Skeletal muscle cell (primary cell): ENCODE measurements at regions not wholly inside any gene's neighbourhood (a gene's known extent, or its start where the extent isn't known, plus 50 kb on each side); places are given as distances from the start of the nearest gene placed in this dataset.

Source experiments
- DNase-seq: peaks from one replicate; pipeline ENCODE4 v3.0.0-alpha.2; 2010; ENCODE audit warnings: low read depth
- H3K4me3 ChIP-seq: 2 replicates; pipeline ENCODE4 v1.5.1; 2011; ENCODE audit warnings: low read depth, mild to moderate bottlenecking, control low read depth, low read length, moderate library complexity

- DNase-seq: no peak
- no peak overlapping the region for H3K4me3 ChIP-seq
Observed at GRCh38 chr20:39676241-39676640, 714.1 kb downstream of the DHX35 start.

DNA sequence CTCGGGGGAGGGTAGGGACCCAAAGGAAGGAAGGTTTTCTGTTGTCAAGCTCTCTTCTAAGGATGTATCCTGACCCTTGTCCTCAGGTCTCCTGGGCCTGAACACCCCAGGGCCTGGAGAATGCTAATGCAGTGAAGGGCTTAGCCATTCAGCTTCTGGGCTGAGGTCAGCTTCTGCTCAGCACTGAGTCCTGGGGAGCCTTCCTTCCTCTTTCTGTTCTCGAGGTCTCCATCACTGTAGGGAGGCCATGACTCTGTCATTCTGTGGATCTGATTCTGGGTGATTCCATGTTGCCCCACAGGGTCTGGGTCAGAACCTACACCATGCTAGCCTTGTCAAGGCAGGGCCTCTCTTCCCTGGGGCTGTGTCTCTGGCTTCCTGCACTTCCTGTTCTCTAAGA is 712.7 kb downstream of the DHX35 start:
- no peak overlapping the region for H3K4me3 ChIP-seq
- DNase-seq: no peak

GRCh38 chr20:39670988-39671387 is 708.8 kb downstream of the DHX35 start:
- no peak for DNase-seq

DNA sequence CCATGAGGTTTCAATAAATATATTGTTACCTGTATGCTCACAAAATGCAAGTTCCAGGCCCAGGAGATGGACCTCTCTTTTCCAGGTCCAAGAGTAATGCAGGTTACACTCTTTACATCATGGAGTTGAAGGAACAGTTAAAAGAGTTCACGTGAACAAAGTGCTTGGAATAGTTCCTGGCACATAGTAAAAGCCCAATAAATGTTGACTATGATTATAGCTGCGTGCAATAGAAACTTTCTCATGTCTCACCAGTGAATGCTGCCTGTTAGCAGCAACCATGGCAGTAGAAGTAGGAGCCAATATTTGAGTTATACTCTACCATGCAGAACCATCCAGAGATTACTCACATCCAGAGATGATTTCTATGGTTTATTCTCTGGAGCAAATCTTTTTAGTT is 707.5 kb downstream of the DHX35 start:
- no peak for DNase-seq
- H3K4me3 ChIP-seq: no peak overlapping the region

More at GRCh38 chr20:39670988-39671387, 708.8 kb downstream of the DHX35 start:
- no peak overlapping the region for H3K4me3 ChIP-seq

DNA sequence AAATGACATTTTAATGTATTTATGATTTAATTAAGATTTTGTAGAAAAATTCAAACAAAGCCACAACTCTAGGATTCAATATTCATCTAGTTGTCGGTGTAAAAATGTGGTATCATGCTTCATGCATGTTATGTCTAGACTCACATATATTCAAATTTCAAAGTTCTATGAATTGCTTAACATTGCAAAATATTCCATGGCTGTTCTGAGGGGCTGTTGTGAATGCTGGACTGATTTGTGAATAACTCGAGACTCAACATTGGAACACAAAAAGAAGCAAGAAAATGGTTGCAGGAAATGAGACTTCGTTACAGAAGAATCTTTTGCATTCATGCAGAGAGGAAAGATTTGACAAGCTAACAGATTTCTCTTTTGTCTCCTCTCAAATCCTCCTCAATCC is 705.9 kb downstream of the DHX35 start:
- H3K4me3 ChIP-seq: no peak overlapping the region
- DNase-seq: no peak

DNA sequence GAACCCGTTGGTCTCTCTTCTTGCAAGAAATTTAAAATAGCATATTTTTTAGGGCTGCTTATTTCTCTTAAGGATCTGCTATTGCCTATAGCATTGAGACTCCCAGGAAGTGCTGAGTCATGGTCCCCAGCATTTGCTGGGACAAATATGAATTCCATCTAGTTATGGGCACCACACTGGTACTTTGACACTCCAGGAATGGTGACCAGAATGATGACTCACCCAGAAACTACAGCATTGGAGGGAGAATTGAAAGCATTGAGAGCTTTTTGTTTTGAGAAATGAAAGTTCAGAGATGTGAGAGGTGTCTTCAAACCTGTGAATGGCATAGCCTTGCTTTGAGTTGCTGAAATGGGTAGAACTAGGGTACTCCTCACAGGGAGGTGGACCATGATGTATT is 699.7 kb downstream of the DHX35 start:
- no peak for DNase-seq
- H3K4me3 ChIP-seq: no peak overlapping the region

GRCh38 chr20:39660965-39661364 is 698.8 kb downstream of the DHX35 start:
- no peak for DNase-seq
- no peak overlapping the region for H3K4me3 ChIP-seq

DNA sequence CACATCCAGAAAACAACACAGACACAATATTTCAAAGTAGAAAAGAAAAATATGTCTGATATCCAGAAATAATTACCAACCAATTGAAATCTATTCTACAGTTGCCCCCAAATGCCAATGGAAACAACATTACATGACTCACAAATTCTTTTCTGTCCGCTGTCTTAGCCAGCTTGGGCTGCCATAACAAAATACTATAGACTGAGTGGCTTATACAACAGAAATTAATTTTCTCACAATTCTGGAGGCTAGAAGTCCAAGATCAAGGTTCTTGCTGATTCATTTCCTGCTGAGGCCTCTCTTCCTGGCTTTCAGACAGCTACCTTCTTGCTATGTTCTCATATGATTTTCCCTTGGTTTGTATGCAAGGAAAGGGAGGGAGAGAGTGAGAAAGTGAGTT is 698.1 kb downstream of the DHX35 start:
- H3K4me3 ChIP-seq: no peak overlapping the region
- peak; percentile 2 for DNase-seq

DNA sequence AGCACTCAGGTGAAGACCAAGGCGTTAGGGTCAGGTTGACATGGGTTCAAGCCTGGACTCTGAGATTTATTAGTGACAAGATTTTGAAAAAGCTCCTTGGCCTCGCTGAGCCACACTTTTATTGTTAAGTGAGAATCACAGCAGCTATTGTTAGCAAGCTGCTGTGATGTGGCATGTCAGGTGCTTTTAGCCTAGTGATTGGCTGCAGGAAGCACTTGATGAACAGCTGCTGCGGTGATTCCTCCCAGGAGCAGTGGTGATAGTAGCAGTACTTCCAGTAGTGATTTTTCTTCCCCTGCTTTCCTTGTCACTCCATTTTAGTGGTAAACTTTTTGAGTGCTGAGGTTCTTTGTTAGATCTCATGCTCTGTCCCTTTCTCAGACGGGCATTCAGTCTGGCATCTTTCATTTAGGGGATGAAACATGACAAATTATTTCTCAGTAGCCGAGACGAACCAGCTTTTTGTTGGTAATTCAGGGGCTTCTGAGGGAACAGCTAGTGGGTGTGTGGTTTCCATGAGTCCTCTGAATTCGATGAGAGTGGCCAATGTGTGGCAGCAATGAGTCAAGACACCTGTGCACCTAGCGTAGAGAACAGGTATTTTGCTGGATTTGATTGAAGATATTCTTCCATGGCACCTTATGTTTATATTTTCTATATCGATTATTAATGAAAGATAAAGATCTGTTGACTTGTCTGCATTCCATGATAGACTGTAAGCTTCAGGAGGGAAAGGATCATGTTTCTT is 696.7 kb downstream of the DHX35 start:
- H3K4me3 ChIP-seq: no peak overlapping the region
- DNase-seq: no peak

DNA sequence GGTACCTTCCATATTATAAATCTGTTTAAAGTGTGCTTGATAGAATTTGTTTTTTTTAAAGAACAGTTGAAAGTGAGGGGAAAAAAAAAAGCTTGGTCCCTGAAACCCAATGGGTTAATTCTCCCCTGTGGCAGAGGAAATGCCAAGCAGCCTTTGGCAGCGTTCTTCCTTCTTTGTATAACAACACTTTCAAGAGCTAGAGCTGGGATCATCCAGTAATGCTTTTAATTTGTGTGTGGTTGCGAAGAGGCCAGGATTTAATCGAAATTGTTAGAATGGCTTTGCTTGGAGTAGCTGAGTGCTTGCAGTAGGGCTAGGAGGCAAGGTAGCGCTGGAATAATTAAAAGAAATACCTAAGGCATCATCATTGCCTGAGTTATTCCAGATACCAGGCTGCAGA is 692.0 kb downstream of the DHX35 start:
- no peak overlapping the region for H3K4me3 ChIP-seq
- DNase-seq: no peak

GRCh38 chr20:39651645-39652325 is 689.6 kb downstream of the DHX35 start:
- no peak overlapping the region for H3K4me3 ChIP-seq
- no peak for DNase-seq

- no peak for DNase-seq
- no peak overlapping the region for H3K4me3 ChIP-seq
Observed at GRCh38 chr20:39646874-39647413, 684.8 kb downstream of the DHX35 start.

DNA sequence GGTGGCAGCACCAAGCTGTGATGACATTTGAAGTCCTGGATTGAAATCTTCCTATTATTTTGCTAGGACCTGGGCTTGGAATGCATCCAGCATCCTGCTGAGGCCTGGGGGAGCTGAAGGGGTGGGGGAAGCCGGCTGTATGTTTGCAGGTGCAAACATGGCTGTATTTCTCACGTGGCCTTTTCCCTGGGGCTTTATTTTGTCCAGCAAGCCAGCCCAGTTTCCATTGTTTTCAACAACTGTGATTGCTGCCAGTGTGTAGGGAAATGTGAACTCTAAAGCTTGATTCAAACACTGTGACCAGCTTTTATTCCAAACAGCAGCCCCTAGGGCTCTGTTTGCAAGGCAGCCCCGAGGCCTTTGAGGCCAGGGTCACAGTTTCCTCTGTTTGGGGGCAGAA is 683.0 kb downstream of the DHX35 start:
- H3K4me3 ChIP-seq: no peak overlapping the region
- DNase-seq: no peak

- no peak for DNase-seq
- no peak overlapping the region for H3K4me3 ChIP-seq
Observed at GRCh38 chr20:39643292-39643691, 681.1 kb downstream of the DHX35 start.

- DNase-seq: no peak
- no peak overlapping the region for H3K4me3 ChIP-seq
Observed at GRCh38 chr20:39641423-39641822, 679.3 kb downstream of the DHX35 start.

- no peak for DNase-seq
- no peak overlapping the region for H3K4me3 ChIP-seq
Observed at GRCh38 chr20:39640147-39640546, 678.0 kb downstream of the DHX35 start.

- no peak overlapping the region for H3K4me3 ChIP-seq
- DNase-seq: no peak
Observed at GRCh38 chr20:39638731-39639130, 676.6 kb downstream of the DHX35 start.

GRCh38 chr20:39633689-39634088 is 671.5 kb downstream of the DHX35 start:
- H3K4me3 ChIP-seq: no peak overlapping the region
- DNase-seq: no peak

DNA sequence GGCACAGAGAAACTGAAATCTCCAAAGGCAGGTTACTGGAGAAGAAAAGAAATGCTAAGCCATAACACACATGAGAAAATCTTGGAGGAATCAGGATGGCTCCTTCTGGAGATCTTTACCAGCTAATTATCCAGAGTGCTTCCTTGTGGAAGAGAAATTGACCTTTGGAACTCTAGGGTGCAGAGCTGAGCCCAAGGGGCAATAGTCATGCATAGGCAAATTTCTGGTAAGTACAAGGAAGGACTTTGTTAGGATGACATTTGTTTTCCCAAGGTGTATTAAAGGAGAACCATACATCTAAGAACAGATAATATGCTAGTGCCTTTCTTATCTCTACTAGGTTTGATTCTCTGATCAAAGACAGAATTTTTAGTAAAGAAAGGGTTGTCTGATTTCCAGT is 670.6 kb downstream of the DHX35 start:
- H3K4me3 ChIP-seq: no peak overlapping the region
- no peak for DNase-seq

- H3K4me3 ChIP-seq: no peak overlapping the region
- DNase-seq: no peak
Observed at GRCh38 chr20:39632176-39632575, 670.0 kb downstream of the DHX35 start.

- DNase-seq: no peak
- no peak overlapping the region for H3K4me3 ChIP-seq
Observed at GRCh38 chr20:39631557-39631956, 669.4 kb downstream of the DHX35 start.
